ENCODE measurements at regions not wholly inside any gene's neighbourhood (a gene's known extent, or its start where the extent isn't known, plus 50 kb on each side); places are given as distances from the start of the nearest gene placed in this dataset.

DNA sequence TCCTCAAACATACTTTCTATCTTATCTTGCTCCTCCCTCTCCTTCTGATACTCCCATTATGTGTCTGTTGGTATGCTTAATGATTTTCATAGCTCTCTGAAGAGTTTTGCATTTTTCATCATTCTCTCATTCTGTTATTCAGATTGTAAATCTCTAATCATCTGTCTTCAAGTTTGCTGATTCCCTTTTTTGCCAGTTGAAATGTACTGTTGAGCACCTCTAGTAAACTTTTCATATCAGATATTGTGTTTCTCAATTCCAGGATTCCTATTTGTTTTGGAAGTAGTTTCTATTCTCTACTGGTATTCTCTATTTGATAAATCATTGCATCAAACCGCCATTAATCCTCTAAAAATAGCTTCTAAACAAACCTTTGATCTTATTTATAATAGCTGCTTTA lies 387.7 kb downstream of the PAX1 start:
- Histone ChIP-seq H4K20me1 (ENCODE audit: insufficient read depth, low read length, poor library complexity, severe bottlenecking) (no peaks in the 10 kb centered on the region), H3K4me3 (ENCODE audit: low read length, poor library complexity, severe bottlenecking) (no peak overlapping the region), H3F3A (ENCODE audit: low read depth) (no peaks in the 10 kb centered on the region), H3K27me3 (ENCODE audit: insufficient read depth, low read length, poor library complexity, severe bottlenecking) (no peaks in the 10 kb centered on the region), H3K9me2 (replicated peaks; ENCODE audit: low read depth, low read length) (no peaks in the 10 kb centered on the region), H3K4me2 (ENCODE audit: low read depth, low read length, poor library complexity, severe bottlenecking) (no peak overlapping the region), H3K9me3 (ENCODE audit: insufficient read depth, low read depth, low read length) (peaks cover 16% of the 10 kb centered on the region; the same call in 1 of the 2 replicates), H3K36me3 (ENCODE audit: insufficient read depth, low read length) (no peaks in the 10 kb centered on the region), H2AFZ (ENCODE audit: low read length) (no peak overlapping the region), H3K4me1 (ENCODE audit: insufficient read depth, low read length, poor library complexity, severe bottlenecking) (peaks cover 3% of the 10 kb centered on the region), H3K9ac (ENCODE audit: low read depth, low read length, poor library complexity, severe bottlenecking) (no peak overlapping the region), H3K79me2 (ENCODE audit: insufficient read depth, low read length) (no peaks in the 10 kb centered on the region)
- TF ChIP-seq, protein P1, sequence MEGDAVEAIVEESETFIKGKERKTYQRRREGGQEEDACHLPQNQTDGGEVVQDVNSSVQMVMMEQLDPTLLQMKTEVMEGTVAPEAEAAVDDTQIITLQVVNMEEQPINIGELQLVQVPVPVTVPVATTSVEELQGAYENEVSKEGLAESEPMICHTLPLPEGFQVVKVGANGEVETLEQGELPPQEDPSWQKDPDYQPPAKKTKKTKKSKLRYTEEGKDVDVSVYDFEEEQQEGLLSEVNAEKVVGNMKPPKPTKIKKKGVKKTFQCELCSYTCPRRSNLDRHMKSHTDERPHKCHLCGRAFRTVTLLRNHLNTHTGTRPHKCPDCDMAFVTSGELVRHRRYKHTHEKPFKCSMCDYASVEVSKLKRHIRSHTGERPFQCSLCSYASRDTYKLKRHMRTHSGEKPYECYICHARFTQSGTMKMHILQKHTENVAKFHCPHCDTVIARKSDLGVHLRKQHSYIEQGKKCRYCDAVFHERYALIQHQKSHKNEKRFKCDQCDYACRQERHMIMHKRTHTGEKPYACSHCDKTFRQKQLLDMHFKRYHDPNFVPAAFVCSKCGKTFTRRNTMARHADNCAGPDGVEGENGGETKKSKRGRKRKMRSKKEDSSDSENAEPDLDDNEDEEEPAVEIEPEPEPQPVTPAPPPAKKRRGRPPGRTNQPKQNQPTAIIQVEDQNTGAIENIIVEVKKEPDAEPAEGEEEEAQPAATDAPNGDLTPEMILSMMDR (conservative IDR thresholded peaks at IDR 0.05; ENCODE audit: low read length), result no peak
- no peak for TF ChIP-seq EZH2phosphoT487 (IDR thresholded peaks at IDR 0.05; ENCODE audit: borderline replicate concordance)

DNA sequence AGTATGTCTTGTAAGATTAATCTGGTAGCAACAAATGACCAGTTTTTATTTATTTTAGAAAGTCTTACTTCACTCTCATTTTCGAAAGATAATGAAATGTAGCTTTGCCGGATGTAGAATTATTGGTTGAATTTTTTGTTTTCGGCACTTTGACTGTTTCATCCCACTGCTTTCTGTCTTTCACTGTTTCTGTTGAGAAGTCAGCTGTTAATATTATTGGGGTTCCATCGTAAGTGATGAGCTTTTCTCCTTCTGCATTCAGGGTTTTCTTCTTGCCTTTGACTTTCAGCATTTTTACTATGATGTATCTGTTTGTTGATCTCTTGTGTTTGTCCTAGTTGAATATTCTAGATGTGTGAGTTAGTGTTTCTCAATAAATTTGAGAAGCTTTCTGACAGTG lies 383.4 kb downstream of the PAX1 start:
- TF ChIP-seq EZH2phosphoT487 (IDR thresholded peaks at IDR 0.05; ENCODE audit: borderline replicate concordance), result no peak
- TF ChIP-seq, protein P1 (conservative IDR thresholded peaks at IDR 0.05; ENCODE audit: low read length), result no peak
- H3K9ac ChIP-seq (ENCODE audit: low read depth, low read length, poor library complexity, severe bottlenecking), result no peak overlapping the region
- H3K9me2 ChIP-seq (replicated peaks; ENCODE audit: low read depth, low read length), result no peaks in the 10 kb centered on the region
- H3K4me1 ChIP-seq (ENCODE audit: insufficient read depth, low read length, poor library complexity, severe bottlenecking), result no peaks in the 10 kb centered on the region
- H3K36me3 ChIP-seq (ENCODE audit: insufficient read depth, low read length), result no peaks in the 10 kb centered on the region
- H3K27me3 ChIP-seq (ENCODE audit: insufficient read depth, low read length, poor library complexity, severe bottlenecking), result no peaks in the 10 kb centered on the region
- no peaks in the 10 kb centered on the region for H3K79me2 ChIP-seq (ENCODE audit: insufficient read depth, low read length)
- no peak overlapping the region for H3K4me3 ChIP-seq (ENCODE audit: low read length, poor library complexity, severe bottlenecking)
- H4K20me1 ChIP-seq (ENCODE audit: insufficient read depth, low read length, poor library complexity, severe bottlenecking), result no peaks in the 10 kb centered on the region
- no peaks in the 10 kb centered on the region for H3F3A ChIP-seq (ENCODE audit: low read depth)
- peaks cover 16% of the 10 kb centered on the region; the same call in 1 of the 2 replicates for H3K9me3 ChIP-seq (ENCODE audit: insufficient read depth, low read depth, low read length)
- H3K4me2 ChIP-seq (ENCODE audit: low read depth, low read length, poor library complexity, severe bottlenecking), result no peak overlapping the region
- no peak overlapping the region for H2AFZ ChIP-seq (ENCODE audit: low read length)

DNA sequence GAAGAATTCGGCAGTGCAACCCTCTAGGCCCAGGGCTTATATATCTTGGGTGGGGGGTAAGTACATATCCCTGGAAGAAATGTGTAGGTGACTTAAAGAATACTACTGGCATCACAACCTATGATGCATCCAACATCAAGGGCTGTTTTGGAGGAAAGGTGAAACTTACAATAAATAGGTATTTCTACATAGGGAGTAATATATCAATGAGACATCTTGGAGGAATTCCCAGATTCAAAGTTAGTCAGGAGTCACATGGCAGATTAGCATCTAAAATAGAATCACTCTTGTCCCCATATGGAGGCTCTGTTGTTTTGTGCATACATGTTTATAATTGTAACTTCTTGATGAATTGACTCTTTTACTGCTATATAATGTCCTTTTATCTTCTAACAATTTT lies 375.5 kb downstream of the PAX1 start:
- Histone ChIP-seq H3K36me3 (ENCODE audit: insufficient read depth, low read length) (no peaks in the 10 kb centered on the region), H3K9ac (ENCODE audit: low read depth, low read length, poor library complexity, severe bottlenecking) (no peak overlapping the region), H2AFZ (ENCODE audit: low read length) (no peak overlapping the region), H3K4me3 (ENCODE audit: low read length, poor library complexity, severe bottlenecking) (no peak overlapping the region), H3K9me2 (replicated peaks; ENCODE audit: low read depth, low read length) (no peaks in the 10 kb centered on the region), H3F3A (ENCODE audit: low read depth) (no peaks in the 10 kb centered on the region), H4K20me1 (ENCODE audit: insufficient read depth, low read length, poor library complexity, severe bottlenecking) (no peaks in the 10 kb centered on the region), H3K27me3 (ENCODE audit: insufficient read depth, low read length, poor library complexity, severe bottlenecking) (no peaks in the 10 kb centered on the region), H3K9me3 (ENCODE audit: insufficient read depth, low read depth, low read length) (0 out of 2 replicates have a peak, but pooled peaks cover 3% of the 10 kb centered on the region), H3K79me2 (ENCODE audit: insufficient read depth, low read length) (no peaks in the 10 kb centered on the region), H3K4me1 (ENCODE audit: insufficient read depth, low read length, poor library complexity, severe bottlenecking) (no peaks in the 10 kb centered on the region), H3K4me2 (ENCODE audit: low read depth, low read length, poor library complexity, severe bottlenecking) (no peak overlapping the region)
- no peak for TF ChIP-seq EZH2phosphoT487 (IDR thresholded peaks at IDR 0.05; ENCODE audit: borderline replicate concordance)
- TF ChIP-seq, protein P1 (conservative IDR thresholded peaks at IDR 0.05; ENCODE audit: low read length), result no peak

All from Loucy (cell line).